H1 (cell line): ENCODE measurements at regions not wholly inside any gene's neighbourhood (a gene's known extent, or its start where the extent isn't known, plus 50 kb on each side); places are given as distances from the start of the nearest gene placed in this dataset.

ENCODE experiments used
- BRCA1 ChIP-seq: IDR thresholded peaks from 2 replicates; pipeline ENCODE4 v1.6.1; 2012; ENCODE audit warnings: low read depth, low read length, improper control_type of control experiment
- CBX5 ChIP-seq: fragments of 300-800, 300-1000 bp; sonication (generic); IDR thresholded peaks from 2 replicates; pipeline ENCODE4 v1.7.1; 2016; ENCODE audit warnings: antibody characterized with exemption, low read length, low read depth
- EGR1 ChIP-seq: IDR thresholded peaks from 2 replicates; pipeline ENCODE4 v1.6.1; 2011; ENCODE audit warnings: low read depth, low read length, borderline replicate concordance
- EZH2 ChIP-seq: fragments of 200-600 bp; sonication (generic); IDR thresholded peaks from 2 replicates; pipeline ENCODE4 v1.7.1; 2012; ENCODE audit warnings: low read depth, mild to moderate bottlenecking, moderate library complexity, low read length, inconsistent platforms; ENCODE audit not compliant: severe bottlenecking
- GABPA ChIP-seq: IDR thresholded peaks from 2 replicates; pipeline ENCODE4 v1.6.1; 2011; ENCODE audit warnings: mild to moderate bottlenecking, low read length, moderate library complexity, borderline replicate concordance; ENCODE audit not compliant: insufficient read depth
- JUND ChIP-seq: IDR thresholded peaks from 2 replicates; pipeline ENCODE4 v1.6.1; 2011; ENCODE audit warnings: mild to moderate bottlenecking, improper control_type of control experiment, low read length
- MAFK ChIP-seq: IDR thresholded peaks from 2 replicates; pipeline ENCODE4 v1.6.1; 2012; ENCODE audit warnings: low read depth, mild to moderate bottlenecking, improper control_type of control experiment, low read length
- POLR2A ChIP-seq, 2 experiments: IDR thresholded peaks; 1 replicate in 1 of 2; 2 replicates in 1 of 2; pipeline ENCODE4 v1.6.1; 2011; ENCODE audit warnings: low read depth in 2 of 2, low read length in 2 of 2, mild to moderate bottlenecking in 2 of 2; ENCODE audit errors: control extremely low read depth in 1 of 2
- RAD21 ChIP-seq, 2 experiments: IDR thresholded peaks in 1 of 2; conservative IDR thresholded peaks in 1 of 2; 2 replicates each; pipeline ENCODE4 v1.6.1; 2011; ENCODE audit warnings: low read depth in 2 of 2, low read length in 2 of 2, improper control_type of control experiment in 1 of 2, inconsistent platforms in 1 of 2, mild to moderate bottlenecking in 1 of 2, moderate library complexity in 1 of 2
- TBP ChIP-seq: IDR thresholded peaks from 2 replicates; pipeline ENCODE4 v1.6.1; 2011; ENCODE audit warnings: low read depth, low read length, improper control_type of control experiment
- TCF12 ChIP-seq: IDR thresholded peaks from 2 replicates; pipeline ENCODE4 v1.6.1; 2011; ENCODE audit warnings: low read depth, mild to moderate bottlenecking, low read length
- TEAD4 ChIP-seq: IDR thresholded peaks from 2 replicates; pipeline ENCODE4 v1.6.1; 2012; ENCODE audit warnings: low read depth, low read length, inconsistent platforms, mixed read lengths
- TF ChIP-seq, protein P1 (sequence below): IDR thresholded peaks from 2 replicates; pipeline ENCODE4 v1.6.1; 2011; ENCODE audit warnings: low read length, improper control_type of control experiment
- TF ChIP-seq, protein P2 (sequence below), 3 experiments: IDR thresholded peaks; 1 replicate in 2 of 3; 2 replicates in 1 of 3; pipeline versions ENCODE4 v1.5.1 to v1.6.1; 2011; ENCODE audit warnings: low read length in 3 of 3, mild to moderate bottlenecking in 3 of 3, inconsistent platforms in 2 of 3, low read depth in 1 of 3, moderate library complexity in 1 of 3; ENCODE audit not compliant: insufficient read depth in 1 of 3; ENCODE audit errors: control extremely low read depth in 1 of 3

DNA sequence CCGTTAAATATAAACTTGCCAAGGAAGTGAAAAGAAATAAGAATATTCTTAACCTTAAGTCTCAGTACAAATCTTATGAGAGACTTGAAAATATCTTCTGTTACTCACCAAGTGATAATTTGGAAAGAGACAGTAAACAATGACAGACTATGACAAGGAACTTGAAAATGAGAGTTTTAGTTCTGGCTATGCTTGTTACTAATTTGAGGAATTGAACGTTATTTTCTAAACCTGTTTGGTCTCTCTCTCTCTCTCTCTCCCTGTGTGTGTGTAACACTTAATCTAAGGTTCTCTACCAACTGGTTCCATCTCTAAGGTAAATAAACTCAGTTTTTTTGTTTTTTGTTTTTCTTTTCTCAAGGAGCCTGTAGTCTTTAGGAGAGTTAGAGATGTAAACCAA lies 161.8 kb downstream of the AMY1C start:
- TF ChIP-seq RAD21 (IDR thresholded peaks at IDR 0.05 in 1 of 2, conservative IDR thresholded peaks at IDR 0.05 in 1 of 2; ENCODE audit: low read depth in 2 of 2, low read length in 2 of 2) = no peak
- no peak for TF ChIP-seq POLR2A (IDR thresholded peaks at IDR 0.05; ENCODE audit: control extremely low read depth in 1 of 2, low read depth in 2 of 2, low read length in 2 of 2)
- TF ChIP-seq, protein P1, sequence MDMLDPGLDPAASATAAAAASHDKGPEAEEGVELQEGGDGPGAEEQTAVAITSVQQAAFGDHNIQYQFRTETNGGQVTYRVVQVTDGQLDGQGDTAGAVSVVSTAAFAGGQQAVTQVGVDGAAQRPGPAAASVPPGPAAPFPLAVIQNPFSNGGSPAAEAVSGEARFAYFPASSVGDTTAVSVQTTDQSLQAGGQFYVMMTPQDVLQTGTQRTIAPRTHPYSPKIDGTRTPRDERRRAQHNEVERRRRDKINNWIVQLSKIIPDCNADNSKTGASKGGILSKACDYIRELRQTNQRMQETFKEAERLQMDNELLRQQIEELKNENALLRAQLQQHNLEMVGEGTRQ = no peak
- no peak for TF ChIP-seq EZH2
- no peak for TF ChIP-seq TCF12
- TF ChIP-seq GABPA = no peak
- TF ChIP-seq, protein P2, sequence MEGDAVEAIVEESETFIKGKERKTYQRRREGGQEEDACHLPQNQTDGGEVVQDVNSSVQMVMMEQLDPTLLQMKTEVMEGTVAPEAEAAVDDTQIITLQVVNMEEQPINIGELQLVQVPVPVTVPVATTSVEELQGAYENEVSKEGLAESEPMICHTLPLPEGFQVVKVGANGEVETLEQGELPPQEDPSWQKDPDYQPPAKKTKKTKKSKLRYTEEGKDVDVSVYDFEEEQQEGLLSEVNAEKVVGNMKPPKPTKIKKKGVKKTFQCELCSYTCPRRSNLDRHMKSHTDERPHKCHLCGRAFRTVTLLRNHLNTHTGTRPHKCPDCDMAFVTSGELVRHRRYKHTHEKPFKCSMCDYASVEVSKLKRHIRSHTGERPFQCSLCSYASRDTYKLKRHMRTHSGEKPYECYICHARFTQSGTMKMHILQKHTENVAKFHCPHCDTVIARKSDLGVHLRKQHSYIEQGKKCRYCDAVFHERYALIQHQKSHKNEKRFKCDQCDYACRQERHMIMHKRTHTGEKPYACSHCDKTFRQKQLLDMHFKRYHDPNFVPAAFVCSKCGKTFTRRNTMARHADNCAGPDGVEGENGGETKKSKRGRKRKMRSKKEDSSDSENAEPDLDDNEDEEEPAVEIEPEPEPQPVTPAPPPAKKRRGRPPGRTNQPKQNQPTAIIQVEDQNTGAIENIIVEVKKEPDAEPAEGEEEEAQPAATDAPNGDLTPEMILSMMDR (IDR thresholded peaks at IDR 0.05; ENCODE audit: control extremely low read depth in 1 of 3, insufficient read depth in 1 of 3, low read depth in 1 of 3, low read length in 3 of 3) = no peak
- no peak for TF ChIP-seq CBX5
- no peak for TF ChIP-seq TBP
- no peak for TF ChIP-seq MAFK
- TF ChIP-seq EGR1 = no peak
- no peak for TF ChIP-seq BRCA1
- no peak for TF ChIP-seq JUND
- TF ChIP-seq TEAD4 = no peak
